ENCODE measurements at regions not wholly inside any gene's neighbourhood (a gene's known extent, or its start where the extent isn't known, plus 50 kb on each side); places are given as distances from the start of the nearest gene placed in this dataset.

- no peaks in the 10 kb centered on the region for H3K36me3 ChIP-seq (ENCODE audit: insufficient read depth)
- no peaks in the 10 kb centered on the region for H3K79me2 ChIP-seq (ENCODE audit: insufficient read depth, low read depth)
- TF ChIP-seq CTCF (conservative IDR thresholded peaks at IDR 0.05; ENCODE audit: low read depth, low read length) = no peak
- H3K27ac ChIP-seq = no peak overlapping the region
- no peak overlapping the region for H3K4me2 ChIP-seq
- no peak overlapping the region for H2AFZ ChIP-seq (ENCODE audit: low read depth)
- no peak overlapping the region for H3K4me3 ChIP-seq (IDR thresholded peaks at IDR 0.05; ENCODE audit: insufficient read depth, low read depth, low read length)
- H3K27me3 ChIP-seq (ENCODE audit: insufficient read depth, low read depth) = no peaks in the 10 kb centered on the region
- H4K20me1 ChIP-seq (ENCODE audit: insufficient read depth) = no peaks in the 10 kb centered on the region
- no peak overlapping the region for H3K9ac ChIP-seq
- no peaks in the 10 kb centered on the region for H3K4me1 ChIP-seq (ENCODE audit: low read depth, poor library complexity, severe bottlenecking)
Observed at GRCh38 chr5:118736396-118736795, 252.0 kb downstream of the DTWD2 start.

- no peak overlapping the region for H3K4me2 ChIP-seq
- no peaks in the 10 kb centered on the region for H3K4me1 ChIP-seq (ENCODE audit: low read depth, poor library complexity, severe bottlenecking)
- H4K20me1 ChIP-seq (ENCODE audit: insufficient read depth) = no peaks in the 10 kb centered on the region
- no peak overlapping the region for H3K4me3 ChIP-seq (IDR thresholded peaks at IDR 0.05; ENCODE audit: insufficient read depth, low read depth, low read length)
- TF ChIP-seq CTCF (conservative IDR thresholded peaks at IDR 0.05; ENCODE audit: low read depth, low read length) = no peak
- no peaks in the 10 kb centered on the region for H3K27me3 ChIP-seq (ENCODE audit: insufficient read depth, low read depth)
- no peak overlapping the region for H2AFZ ChIP-seq (ENCODE audit: low read depth)
- no peak overlapping the region for H3K9ac ChIP-seq
- H3K79me2 ChIP-seq (ENCODE audit: insufficient read depth, low read depth) = no peaks in the 10 kb centered on the region
- H3K27ac ChIP-seq = no peak overlapping the region
- no peaks in the 10 kb centered on the region for H3K36me3 ChIP-seq (ENCODE audit: insufficient read depth)
Observed at GRCh38 chr5:118733394-118733793, 255.0 kb downstream of the DTWD2 start.

- no peak overlapping the region for H2AFZ ChIP-seq (ENCODE audit: low read depth)
Observed at GRCh38 chr5:118728191-118728590, 260.2 kb downstream of the DTWD2 start.

GRCh38 chr5:118726891-118727290, 261.5 kb downstream of the DTWD2 start:
- H3K27me3 ChIP-seq (ENCODE audit: insufficient read depth, low read depth) = no peaks in the 10 kb centered on the region
- no peaks in the 10 kb centered on the region for H3K4me1 ChIP-seq (ENCODE audit: low read depth, poor library complexity, severe bottlenecking)
- no peak overlapping the region for H3K27ac ChIP-seq
- H3K36me3 ChIP-seq (ENCODE audit: insufficient read depth) = no peaks in the 10 kb centered on the region
- H3K4me3 ChIP-seq (IDR thresholded peaks at IDR 0.05; ENCODE audit: insufficient read depth, low read depth, low read length) = no peak overlapping the region
- no peaks in the 10 kb centered on the region for H3K79me2 ChIP-seq (ENCODE audit: insufficient read depth, low read depth)
- no peak for TF ChIP-seq CTCF (conservative IDR thresholded peaks at IDR 0.05; ENCODE audit: low read depth, low read length)
- no peaks in the 10 kb centered on the region for H4K20me1 ChIP-seq (ENCODE audit: insufficient read depth)
- no peak overlapping the region for H2AFZ ChIP-seq (ENCODE audit: low read depth)
- H3K4me2 ChIP-seq = no peak overlapping the region
- H3K9ac ChIP-seq = no peak overlapping the region

More at GRCh38 chr5:118728191-118728590, 260.2 kb downstream of the DTWD2 start:
- Histone ChIP-seq H4K20me1 (ENCODE audit: insufficient read depth) (no peaks in the 10 kb centered on the region), H3K27ac (no peak overlapping the region), H3K36me3 (ENCODE audit: insufficient read depth) (no peaks in the 10 kb centered on the region), H3K79me2 (ENCODE audit: insufficient read depth, low read depth) (no peaks in the 10 kb centered on the region), H3K4me1 (ENCODE audit: low read depth, poor library complexity, severe bottlenecking) (no peaks in the 10 kb centered on the region), H3K4me3 (IDR thresholded peaks at IDR 0.05; ENCODE audit: insufficient read depth, low read depth, low read length) (no peak overlapping the region), H3K9ac (no peak overlapping the region), H3K4me2 (no peak overlapping the region), H3K27me3 (ENCODE audit: insufficient read depth, low read depth) (no peaks in the 10 kb centered on the region)
- TF ChIP-seq CTCF (conservative IDR thresholded peaks at IDR 0.05; ENCODE audit: low read depth, low read length) = no peak

- Histone ChIP-seq H3K4me3 (IDR thresholded peaks at IDR 0.05; ENCODE audit: insufficient read depth, low read depth, low read length) (no peak overlapping the region), H3K9ac (no peak overlapping the region)
Observed at GRCh38 chr5:118723021-118723338, 265.4 kb downstream of the DTWD2 start.

More at GRCh38 chr5:118723021-118723338, 265.4 kb downstream of the DTWD2 start:
- H3K27ac ChIP-seq = no peak overlapping the region
- H3K4me1 ChIP-seq (ENCODE audit: low read depth, poor library complexity, severe bottlenecking) = no peaks in the 10 kb centered on the region
- no peaks in the 10 kb centered on the region for H4K20me1 ChIP-seq (ENCODE audit: insufficient read depth)
- no peak for TF ChIP-seq CTCF (conservative IDR thresholded peaks at IDR 0.05; ENCODE audit: low read depth, low read length)
- H3K79me2 ChIP-seq (ENCODE audit: insufficient read depth, low read depth) = no peaks in the 10 kb centered on the region
- H2AFZ ChIP-seq (ENCODE audit: low read depth) = no peak overlapping the region
- no peaks in the 10 kb centered on the region for H3K36me3 ChIP-seq (ENCODE audit: insufficient read depth)
- H3K4me2 ChIP-seq = no peak overlapping the region
- no peaks in the 10 kb centered on the region for H3K27me3 ChIP-seq (ENCODE audit: insufficient read depth, low read depth)

All from KMS-11 (cell line).